HG02763 (cell line): ENCODE measurements at regions not wholly inside any gene's neighbourhood (a gene's known extent, or its start where the extent isn't known, plus 50 kb on each side); places are given as distances from the start of the nearest gene placed in this dataset.
A peak's percentile ranks its signal among the peaks of the same experiment; 100 is the strongest.

ENCODE experiments used
- ATAC-seq: cut with Tn5 transposase; IDR thresholded peaks from one replicate; pipeline ENCODE4 v1.9.1; 2021; ENCODE audit warnings: mild to moderate bottlenecking, moderate library complexity; ENCODE audit not compliant: unreplicated experiment

DNA sequence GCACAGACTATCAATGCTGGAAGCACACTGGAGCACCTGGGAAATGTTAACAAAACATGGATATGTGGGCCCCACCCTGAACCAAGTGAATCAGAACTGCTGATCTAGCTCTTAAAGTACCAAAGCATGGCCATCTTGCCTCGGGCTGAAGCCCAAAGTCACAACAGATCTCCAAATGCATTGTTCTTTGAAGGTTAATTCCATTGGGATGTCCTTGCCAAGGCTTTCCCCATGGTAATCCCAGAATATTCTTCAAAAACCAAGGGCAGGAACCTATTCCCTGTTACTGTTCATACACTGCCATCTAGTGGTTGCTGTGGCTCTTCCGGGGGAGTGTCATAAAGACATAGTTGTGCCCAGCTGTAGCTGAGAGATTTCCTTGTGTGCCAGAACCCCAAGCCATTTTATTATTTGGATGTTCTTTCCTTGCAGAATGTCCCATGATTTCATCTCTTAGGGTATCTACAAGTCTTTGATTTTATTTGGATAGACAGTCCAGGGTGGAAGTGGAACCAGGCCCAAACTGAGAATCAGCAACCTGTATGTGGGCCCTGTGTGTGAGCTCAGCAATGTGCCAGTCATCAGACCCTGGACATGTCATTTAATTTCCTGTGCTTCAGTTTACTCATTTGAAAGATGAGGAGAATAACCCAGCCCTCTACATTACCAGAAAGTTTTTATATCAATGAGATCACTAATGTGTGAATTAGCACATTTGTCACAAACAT is 290.0 kb downstream of the ACTL7B start:
- peak; percentile 75 for ATAC-seq

DNA sequence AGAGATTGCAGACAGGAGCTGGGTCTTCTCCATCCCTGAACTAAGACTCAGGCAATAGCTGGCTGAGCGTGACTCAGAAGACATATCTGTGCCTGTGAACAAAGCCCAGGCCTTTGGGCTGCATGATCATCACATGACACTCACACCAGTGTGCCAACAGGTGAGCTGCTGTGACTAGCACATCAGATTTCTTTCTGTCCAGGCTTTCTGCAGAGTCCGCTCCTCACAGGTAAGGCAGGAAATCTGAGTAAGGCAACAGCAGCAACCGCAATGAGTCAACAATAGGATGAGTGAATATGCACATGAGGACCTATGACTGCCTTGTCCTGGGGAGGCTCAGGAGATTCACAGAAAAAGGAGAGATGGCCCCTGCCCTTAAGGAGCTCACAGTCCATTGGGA is 293.6 kb downstream of the ACTL7B start:
- ATAC-seq, result no peak

GRCh38 chr9:108559432-108559831 is 296.4 kb downstream of the ACTL7B start:
- no peak for ATAC-seq

GRCh38 chr9:108554831-108555230 is 301.0 kb downstream of the ACTL7B start:
- ATAC-seq, result no peak

DNA sequence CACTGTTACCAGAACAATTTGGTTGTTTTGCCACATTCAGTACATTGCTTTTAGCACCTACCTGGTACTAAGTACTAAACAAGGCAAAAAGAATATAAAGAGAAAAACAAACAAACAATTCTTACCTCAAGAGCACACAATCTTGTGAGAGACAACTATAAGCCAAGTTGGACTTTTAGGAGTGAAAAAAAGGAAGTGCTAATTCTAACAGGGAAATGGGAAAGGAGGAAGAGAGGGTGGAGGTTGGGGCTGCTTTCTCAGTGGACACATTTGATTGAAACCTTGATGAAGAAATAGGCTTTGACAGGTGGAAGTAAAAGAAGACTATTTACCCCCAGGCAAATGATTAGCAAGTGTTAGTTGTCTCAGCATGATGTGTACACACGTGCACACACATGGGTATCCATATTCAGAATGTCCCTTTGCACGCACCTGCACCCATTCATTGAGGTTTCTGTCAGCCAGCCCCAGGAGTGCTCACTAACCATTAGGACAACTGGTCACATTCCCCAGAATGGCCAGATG is 302.6 kb downstream of the ACTL7B start:
- ATAC-seq, result no peak

DNA sequence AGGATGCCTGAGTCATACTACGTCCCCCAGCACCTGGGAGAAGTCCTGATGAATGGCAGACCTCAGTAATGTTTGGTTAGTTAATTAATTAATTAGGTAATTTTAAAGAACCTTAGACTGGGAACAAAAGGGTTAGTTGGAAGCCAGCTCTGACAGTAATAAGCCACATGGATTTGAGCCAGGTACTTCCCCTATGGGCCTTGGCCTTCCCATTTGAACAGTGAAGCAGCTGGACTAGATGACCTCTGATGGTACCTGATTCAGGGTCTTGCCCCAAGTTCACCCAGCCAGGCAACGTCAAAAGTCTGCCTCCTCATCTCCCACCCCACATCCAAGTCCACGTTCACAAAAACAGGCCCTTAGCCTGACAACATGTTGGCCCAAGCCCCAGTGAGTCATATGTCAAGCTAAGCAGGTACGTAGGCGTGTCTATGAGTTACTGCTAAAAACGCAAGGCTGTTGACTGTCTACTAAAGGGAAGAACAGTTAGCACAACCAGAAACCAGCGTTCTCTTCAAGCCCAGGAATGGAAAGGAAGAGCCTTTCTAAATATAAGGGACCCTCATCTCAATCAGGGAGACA is 303.2 kb downstream of the ACTL7B start:
- no peak for ATAC-seq

DNA sequence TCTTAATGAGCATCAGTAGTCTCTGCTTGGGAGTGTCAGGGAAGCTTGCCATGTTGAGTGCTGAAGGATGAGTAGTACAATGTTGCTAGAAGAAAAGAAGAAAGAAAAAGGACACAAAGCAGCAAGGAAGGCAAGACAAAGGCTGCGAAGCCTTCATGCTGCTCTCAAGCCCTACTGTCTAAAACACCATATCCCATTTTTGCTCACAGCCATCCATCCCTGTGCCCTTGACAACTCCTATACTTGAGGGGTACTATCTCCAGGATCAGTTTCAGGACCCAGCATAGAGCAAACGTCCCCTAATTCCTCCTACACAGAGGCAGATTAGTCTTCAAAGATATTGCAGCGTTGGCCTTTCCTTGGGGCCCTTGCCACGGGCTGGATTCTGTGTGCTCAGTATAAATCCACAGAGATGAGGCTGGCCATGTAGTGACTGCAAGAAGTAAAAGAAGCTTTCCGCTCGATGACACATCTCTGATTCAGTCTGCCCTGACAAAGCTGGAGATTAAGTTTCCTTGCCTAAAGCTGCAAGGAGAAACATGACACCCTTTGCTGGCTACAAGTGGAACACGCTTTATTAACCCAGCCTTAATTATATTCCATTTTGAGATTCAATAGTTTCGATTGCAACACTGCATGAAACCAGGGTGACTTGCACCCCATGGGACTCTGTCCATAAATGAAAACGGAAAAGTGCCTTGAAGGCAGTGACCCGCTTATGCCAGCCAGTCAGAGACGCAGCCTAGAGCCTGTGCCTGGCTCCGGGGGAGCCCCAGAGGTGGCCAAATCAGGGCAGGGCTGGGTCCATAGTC is 304.6 kb downstream of the ACTL7B start:
- no peak for ATAC-seq

- no peak for ATAC-seq
Measured at GRCh38 chr9:108550106-108550505, 305.7 kb downstream of the ACTL7B start.

DNA sequence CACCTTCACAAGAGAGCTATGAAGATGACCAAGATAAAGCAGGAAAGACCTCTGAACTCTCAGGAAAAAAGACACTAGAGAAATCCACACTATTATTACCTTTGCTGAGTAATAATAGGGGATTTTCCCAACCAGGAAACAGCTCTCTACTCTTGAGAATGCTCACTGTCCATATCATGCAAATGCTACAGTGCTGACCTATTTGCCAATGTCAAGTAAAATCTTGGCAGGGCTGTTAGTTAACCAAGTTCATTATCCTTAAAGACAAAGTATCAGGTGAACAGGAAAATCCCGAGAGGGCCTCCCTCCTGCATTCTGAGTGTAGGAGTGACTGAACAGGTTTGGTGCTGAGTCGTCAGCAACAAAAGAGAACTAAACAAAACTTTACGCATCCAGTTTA is 306.6 kb downstream of the ACTL7B start:
- no peak for ATAC-seq

DNA sequence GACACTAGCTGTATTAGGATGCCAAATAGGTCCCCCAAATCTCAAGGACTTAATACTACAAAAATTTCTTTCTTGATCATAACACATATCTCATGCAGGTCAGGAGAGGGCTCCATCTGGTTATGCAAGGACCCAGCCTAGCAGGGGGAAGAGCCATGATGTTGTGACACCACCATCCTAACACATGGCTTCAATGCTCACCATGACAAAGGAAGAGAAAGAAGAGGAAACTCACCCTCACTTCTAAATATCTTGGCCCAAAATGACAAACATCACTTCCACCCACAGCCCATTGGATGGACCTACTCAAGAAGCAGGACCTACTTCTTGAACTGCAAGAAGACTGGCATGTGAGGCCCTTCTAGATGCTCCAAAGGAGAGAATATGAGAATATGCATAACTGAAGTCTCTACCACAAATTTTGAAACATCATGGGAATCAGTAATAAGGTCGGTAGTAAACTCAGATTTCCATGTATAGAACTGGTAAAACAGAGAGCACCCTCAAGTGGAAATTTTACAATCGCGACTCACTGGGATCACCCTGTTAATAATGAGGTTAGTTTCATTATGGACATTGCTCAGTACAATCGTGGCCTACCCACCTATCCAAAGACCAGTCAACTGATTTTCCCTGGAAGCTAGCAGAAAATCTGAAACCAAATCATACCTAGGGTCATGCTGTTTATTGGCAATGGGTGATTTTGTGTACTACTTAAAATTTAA is 308.2 kb downstream of the ACTL7B start:
- ATAC-seq, result no peak

DNA sequence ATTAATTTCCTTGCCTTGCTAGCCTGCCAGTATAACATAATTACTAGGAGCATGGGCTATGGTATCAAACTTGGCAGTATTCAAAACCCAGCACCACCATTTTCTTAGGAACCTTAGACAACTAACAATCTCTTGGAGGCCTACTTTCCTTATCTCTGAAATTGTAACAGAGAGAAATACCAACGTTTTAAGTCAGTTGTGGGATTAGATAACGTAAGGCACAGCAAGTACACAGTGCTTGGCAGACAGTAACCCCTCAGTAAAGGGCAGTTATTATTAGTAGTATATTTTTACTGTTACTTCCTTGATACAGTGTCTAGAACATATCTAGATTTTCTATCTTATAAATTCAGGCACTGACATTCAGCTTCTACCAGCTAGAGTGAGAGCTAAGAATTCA is 309.6 kb downstream of the ACTL7B start:
- no peak for ATAC-seq

DNA sequence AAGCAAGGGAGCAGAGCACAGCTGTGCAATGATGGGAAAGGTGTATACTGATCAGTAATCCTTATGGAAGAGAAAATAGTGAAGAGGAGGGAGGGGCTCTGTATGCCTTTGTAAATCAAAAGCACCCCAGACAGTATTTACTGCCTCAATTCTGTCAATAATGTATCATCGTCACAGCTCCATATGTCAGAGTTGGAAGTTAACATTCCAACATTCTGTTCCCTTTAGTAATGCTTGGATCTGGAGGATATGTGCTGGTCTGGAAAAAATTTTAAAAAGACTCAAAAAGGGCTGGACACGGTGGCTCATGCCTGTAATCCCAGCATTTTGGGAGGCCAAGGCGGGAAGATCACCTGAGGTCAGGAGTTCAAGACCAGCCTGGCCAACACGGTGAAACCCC is 310.4 kb downstream of the ACTL7B start:
- no peak for ATAC-seq

GRCh38 chr9:108544866-108545265 is 310.9 kb downstream of the ACTL7B start:
- no peak for ATAC-seq

- no peak for ATAC-seq
Measured at GRCh38 chr9:108543251-108543778, 312.5 kb downstream of the ACTL7B start.

GRCh38 chr9:108537756-108538155 is 318.0 kb downstream of the ACTL7B start:
- no peak for ATAC-seq

DNA sequence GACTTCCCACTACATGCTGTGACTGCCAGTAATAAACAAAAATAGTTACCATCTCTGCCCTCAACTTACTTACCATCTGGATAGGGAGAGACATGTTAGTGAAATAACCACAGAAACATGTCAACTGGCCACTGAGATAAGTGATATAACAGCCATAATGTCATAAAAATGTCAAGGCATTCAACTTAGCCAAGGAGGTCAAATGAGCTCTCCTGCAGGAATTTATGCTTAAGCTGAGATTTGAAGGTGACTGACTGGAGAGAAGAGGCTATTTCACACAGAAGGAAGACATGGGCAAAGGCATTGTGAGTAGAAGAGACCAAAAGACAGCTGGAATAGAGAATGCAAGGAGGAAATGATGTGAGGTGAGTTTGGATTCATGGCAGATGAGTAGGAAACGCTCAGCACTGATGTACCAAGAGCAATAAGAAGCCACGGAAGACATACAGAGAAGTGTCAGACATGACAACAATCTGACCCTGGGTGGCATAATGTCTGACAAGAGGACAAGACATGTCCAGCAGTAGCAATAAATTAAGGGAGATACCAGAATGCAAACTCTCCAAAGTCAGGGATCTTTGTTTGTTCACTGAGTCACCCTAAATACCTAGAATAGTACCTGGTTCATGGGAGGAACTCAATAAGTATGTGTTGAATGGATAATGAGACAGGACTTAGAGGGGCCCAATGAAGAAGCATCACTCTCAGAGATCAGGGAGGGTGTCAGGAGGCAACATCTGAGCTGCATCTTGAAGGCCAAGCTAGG is 318.8 kb downstream of the ACTL7B start:
- no peak for ATAC-seq

- no peak for ATAC-seq
Measured at GRCh38 chr9:108535526-108535925, 320.3 kb downstream of the ACTL7B start.

- ATAC-seq, result no peak
Measured at GRCh38 chr9:108534741-108535140, 321.0 kb downstream of the ACTL7B start.

- no peak for ATAC-seq
Measured at GRCh38 chr9:108530141-108530540, 325.6 kb downstream of the ACTL7B start.

GRCh38 chr9:108528231-108528630 is 327.6 kb downstream of the ACTL7B start:
- ATAC-seq, result no peak
